IPS-NIHi11 (cell line): ENCODE measurements at regions not wholly inside any gene's neighbourhood (a gene's known extent, or its start where the extent isn't known, plus 50 kb on each side); places are given as distances from the start of the nearest gene placed in this dataset.
A peak's percentile ranks its signal among the peaks of the same experiment; 100 is the strongest.
"Not testable (repeated sequence)": the region's sequence is repeated elsewhere in the genome, so short reads cannot be mapped to it uniquely, and the experiment has no call there.

ENCODE experiments used
- DNase-seq: peaks from one replicate; pipeline ENCODE4 v3.0.0; 2012; ENCODE audit warnings: mixed read lengths, low spot score

- DNase-seq, result no peak
These were observed 286.3 kb downstream of the ANKRD50 start for GRCh38 chr4:124426279-124426678.

DNA sequence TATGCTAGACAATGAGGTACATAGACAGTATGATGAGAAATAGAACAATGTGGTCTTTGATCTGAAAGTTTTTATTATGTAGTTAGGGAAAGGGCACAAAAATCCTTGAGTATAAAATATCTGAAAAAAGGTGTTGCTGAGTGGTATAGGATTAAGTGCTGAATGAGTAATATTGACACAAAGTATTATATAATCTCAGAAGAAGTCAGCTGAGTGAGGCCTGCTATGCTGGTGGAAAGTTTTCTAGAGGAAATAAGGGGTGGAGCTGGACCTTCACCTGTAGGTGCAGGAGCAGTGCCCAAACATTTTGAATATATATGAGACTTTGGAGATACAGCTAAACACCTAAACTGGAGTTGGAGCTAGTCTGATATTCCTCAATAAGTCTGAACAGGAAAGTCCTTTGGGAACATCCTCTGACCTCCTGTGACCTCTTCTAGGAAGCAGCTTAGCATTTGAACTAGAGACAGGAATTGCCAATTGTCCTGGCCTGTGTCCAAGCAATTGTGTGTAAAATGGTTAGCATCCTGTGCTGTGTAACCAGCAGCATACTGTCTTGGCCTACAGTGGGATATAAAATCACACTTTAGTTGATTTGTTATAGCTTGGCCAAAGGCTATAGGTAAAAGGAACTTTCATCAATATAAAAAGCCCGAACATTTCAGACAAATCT, 285.3 kb downstream of the ANKRD50 start:
- DNase-seq, result no peak

GRCh38 chr4:124428648-124429047, 283.9 kb downstream of the ANKRD50 start:
- no peak for DNase-seq

- no peak for DNase-seq
These were observed 282.7 kb downstream of the ANKRD50 start for GRCh38 chr4:124429746-124430250.

- DNase-seq, result no peak
These were observed 280.8 kb downstream of the ANKRD50 start for GRCh38 chr4:124431653-124432192.

- no peak for DNase-seq
These were observed 280.0 kb downstream of the ANKRD50 start for GRCh38 chr4:124432500-124432899.

DNA sequence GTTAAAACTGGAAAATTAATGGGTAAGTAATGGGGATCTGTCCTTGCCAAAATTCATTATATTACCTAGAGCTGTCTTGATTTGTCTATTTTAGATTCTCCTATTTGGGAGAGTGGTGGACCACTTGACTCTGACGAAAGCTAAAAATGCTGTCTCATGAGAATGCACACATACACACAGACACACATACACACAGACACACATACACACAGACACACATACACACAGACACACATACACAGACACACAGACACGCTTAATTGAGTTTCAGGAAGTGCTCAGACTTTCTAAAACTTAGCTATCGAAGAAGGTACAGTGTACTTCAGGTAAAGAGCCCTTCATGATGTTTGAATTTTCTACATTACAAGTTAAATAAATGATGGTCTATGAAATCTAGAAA, 279.5 kb downstream of the ANKRD50 start:
- no peak for DNase-seq

DNA sequence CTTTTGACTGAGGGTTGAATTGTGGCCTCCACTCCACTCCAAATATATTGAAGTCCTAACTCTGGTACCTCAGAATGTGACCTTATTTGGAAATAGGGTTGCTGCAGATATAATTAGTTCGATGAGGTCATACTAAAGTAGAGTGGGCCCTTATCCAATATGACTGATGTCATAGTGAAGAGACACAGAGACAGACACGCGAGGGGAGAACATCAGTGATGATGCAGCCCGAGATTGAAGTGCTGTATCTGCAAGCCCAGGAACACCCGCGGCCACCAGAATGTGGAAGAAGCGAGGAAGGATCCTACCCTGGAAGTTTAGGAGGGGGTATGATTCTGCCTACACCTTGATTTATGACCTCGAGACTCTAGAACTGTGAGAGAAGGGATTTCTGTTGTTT, 279.0 kb downstream of the ANKRD50 start:
- DNase-seq, result no peak

DNA sequence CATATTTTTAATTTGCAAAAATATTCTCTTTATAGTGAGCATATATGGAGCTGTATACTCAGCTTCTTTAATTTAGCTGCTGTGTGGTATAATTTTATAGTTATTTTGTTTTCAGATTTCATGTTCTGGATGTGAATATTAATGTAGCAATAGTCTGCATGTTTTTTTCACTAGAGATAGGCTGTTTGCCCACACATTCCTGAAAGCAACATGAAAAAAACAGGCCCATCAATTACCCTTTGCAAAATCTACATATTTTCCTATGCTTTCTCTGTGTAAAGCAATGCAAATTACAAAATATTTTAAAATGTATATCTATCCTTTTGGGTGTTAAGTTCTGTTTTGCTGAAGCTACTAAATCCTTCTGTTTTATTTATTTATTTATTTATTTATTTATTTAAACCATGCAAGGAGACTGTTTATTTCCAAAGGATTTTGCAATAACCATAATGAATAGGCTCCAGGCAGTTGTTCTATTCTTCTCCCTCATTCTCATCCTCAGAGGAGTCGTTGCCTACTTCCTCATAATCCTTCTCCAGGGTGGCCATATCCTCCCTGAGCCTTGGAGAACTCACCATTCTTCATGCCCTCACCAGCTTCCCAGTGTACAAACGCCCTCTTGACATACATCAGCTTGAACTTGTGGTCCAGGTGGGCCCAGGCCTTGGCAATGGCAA, 277.1 kb downstream of the ANKRD50 start:
- no peak for DNase-seq

DNA sequence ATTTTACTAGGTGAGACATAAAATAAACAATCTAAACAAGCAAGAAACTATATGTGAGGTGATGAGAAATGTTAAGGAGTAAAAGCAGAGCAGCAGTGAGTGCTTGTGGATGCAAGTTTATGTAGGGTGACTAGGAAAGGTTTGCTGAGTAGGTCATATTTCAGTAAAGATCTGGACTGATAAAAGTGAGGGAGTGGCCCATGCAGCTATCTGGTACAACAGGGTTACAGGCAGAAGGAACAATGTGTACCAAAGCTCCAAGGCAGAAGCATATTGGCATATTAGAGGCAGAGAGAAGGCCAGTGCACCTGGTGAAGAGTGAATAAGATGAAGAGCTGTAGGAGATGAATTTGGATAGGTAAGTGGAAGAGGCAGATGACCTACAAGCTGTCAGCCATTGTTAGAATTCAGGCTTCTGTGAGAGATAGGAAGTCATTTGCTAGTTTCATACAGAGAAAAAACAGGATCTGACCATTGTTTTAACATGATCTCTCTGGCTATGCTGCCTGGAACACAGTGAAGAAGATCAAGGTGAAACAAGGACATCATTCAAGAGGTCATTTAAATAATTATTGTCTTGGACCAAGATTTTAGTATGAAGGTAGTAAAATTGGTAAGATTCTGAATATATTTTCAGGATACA, 274.6 kb downstream of the ANKRD50 start:
- no peak for DNase-seq

DNA sequence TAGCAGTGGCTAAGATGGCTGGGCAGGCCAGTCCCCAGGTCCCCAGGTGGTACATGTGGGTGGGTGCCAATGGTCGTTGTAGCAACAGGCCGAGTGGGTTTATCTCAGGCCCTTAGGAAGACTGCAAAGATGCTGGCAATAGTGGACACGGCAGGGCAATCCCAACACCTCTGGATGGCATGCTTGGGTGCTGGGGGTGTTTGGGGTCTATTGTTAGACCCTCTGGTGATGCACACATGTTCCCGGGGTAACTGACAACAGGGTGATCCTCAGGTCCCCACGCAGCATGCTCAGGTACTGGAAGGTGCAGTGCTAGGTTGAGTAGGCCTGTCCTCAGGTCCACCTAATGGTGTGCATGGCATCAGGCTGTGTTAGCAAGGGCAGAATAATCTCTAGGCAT, 267.5 kb downstream of the ANKRD50 start:
- DNase-seq, result no peak

DNA sequence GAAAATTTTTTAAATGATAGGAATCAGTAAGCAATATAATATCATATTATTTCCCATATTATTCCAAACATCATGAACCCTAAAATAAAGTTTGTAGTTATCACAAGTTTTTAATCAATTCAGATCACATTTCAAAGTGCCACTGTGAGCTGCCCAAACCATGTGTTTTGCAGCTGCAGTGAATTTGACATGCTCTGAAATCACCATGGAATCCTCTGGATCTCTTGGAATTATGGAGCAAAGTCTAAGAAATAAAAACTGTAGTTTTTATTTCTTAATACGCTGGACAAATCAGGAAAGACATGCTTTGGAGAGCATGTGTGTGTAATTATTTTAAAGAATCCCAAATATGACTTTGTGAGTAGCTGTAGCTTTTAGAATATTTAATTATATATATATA, 262.7 kb downstream of the ANKRD50 start:
- no peak for DNase-seq

GRCh38 chr4:124450851-124451250, 261.7 kb downstream of the ANKRD50 start:
- DNase-seq, result no peak

DNA sequence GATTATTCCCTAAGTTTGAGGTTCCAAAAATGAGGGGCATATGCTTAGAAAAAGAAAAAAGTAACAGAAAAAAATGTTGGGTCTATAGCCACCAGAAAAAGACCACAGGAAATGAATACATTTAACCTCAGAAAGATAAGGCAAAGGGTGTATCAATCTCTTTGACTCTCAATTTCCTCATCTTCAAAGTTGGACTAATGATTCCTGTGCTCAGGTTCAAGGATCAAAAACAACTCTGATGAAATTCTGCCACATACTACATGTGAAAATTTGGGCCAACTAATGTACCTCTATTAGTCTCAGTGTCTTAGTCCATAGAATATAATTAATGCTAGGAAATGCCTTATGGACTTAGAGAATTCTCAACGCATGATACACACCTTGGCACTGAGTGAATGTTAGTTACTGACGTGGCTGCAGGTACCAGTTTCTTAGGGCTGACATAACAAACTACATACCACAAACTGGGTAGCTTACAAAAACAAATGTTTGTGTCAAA, 257.7 kb downstream of the ANKRD50 start:
- no peak for DNase-seq

DNA sequence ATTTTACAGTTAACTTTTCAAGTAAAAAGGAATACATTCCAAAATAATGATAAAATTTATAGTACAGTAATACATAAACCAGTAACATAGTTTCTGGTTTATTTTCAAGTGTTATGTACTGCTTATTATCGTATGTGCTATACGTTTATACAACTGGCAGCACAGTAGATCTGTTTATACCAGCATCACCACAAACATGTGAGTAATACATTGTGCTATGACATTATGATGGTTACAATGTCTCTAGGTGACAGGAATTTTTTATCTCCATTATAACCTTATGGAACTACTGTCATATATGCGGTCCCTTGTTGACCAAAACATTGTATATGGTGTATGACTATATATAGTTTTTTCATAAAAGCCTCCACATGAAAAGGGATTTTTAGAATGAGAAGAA, 256.9 kb downstream of the ANKRD50 start:
- no peak for DNase-seq

DNA sequence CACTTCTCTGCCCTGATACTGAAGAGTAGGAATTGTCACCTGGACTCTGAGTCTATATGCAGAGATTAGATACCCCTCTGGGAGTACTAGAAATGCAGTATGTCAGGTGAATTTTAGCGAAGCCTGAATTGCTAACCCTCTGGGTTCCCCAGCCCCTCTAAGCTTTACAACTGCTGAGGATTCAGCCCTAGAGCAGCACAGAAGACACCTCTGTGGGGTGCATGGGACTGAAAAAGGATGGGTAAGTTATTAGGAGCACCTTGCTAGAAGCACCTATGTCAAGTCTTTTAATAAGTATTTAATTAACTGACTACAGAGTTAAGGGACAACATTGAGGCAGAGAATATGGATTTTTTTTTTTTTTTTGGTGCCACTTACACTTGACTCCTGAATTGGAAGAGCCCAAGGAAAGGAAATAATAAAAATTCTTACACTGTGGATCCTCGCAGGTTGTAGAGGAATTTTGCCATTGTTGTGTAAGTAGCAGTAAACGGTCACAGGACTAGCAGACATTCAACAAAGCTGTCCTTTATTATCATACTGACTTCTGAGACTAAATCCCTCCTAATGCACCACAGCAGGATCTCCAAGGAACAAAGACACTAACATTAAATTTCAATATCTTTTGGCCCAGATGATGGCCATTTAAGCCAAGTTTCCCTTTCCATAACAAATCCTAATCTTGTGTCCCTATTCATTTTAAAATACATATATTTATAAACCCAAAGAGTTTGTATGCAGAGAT, 253.2 kb downstream of the ANKRD50 start:
- DNase-seq, result no peak

DNA sequence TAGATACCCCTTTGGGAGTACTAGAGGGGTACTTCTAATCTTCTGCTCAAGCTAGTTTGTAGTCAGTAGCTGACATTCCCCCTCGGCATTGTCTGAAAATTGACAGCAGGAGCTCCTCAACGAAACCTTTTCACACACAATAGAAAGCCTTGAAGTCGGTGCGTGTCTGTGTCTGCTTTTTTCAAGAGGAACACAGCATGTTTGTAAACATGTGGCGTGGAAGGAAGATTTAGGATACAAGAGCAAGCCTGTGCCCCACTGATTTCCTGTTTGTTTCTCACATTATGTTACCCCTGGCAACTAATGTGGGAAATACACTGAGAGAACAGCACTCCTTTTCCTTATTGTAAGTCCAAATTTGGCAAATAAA, 252.6 kb downstream of the ANKRD50 start:
- no peak for DNase-seq

GRCh38 chr4:124461592-124461991, 250.9 kb downstream of the ANKRD50 start:
- DNase-seq, result not testable (repeated sequence)

- DNase-seq, result no peak
These were observed 249.3 kb downstream of the ANKRD50 start for GRCh38 chr4:124462954-124463828.

GRCh38 chr4:124464836-124465235, 247.7 kb downstream of the ANKRD50 start:
- DNase-seq, result peak; percentile 23

DNA sequence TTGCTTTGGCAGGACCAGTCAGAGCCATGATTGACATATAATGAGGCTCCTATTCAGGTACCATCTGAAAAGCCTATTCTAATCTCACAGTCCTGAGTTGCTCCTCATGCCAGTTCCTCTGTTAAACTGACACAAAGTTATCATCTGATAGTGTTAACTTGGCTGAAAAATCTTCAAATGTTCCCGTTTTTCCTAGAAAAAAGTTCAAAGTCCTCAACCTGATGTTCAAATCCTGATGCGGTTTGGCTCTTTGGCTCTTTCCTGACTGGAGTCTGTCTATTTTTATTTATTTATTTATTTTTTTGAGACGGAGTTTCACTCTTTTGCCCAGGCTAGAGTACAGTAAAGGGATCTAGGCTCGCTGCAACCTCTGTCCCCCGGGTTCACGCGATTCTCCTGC, 244.2 kb downstream of the ANKRD50 start:
- no peak for DNase-seq
